ENCODE measurements at regions not wholly inside any gene's neighbourhood (a gene's known extent, or its start where the extent isn't known, plus 50 kb on each side); places are given as distances from the start of the nearest gene placed in this dataset.
"Not testable (repeated sequence)": the region's sequence is repeated elsewhere in the genome, so short reads cannot be mapped to it uniquely, and the experiment has no call there.

DNA sequence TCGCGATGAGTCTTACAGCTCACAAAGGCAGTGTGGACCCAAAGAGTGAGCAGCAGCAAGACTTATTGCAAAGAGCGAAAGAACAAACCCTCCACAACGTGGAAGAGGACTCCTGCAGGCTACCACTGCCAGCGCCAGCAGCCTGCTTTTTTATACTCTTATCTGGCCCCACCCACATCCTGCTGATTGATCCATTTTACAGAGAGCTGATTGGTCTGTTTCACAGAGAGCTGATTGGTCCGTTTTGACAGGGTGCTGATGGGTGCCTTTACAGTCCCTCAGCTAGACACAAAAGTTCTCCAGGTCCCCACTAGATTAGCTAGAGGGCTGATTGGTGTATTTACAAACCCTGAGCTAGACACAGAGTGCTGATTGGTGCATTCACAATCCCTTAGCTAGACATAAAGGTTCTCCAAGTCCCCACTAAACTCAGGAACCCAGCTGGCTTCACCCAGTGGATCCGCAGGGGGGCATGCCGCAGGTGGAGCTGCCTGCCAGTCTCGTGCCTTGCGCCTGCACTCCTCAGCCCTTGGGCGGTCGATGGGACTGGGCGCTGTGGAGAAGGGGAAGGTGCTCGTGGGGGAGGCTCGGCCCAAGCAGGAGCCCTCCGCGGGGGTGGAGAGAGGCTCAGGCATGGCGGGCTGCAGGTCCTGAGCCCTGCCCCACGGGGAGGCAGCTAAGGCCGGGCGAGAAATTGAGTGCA, 75.7 kb downstream of the QDPR start:
- H4K20me1 ChIP-seq (ENCODE audit: insufficient read depth, low read length, poor library complexity, severe bottlenecking); H3K4me1 ChIP-seq (ENCODE audit: insufficient read depth, low read length, poor library complexity, severe bottlenecking); H3K36me3 ChIP-seq (ENCODE audit: insufficient read depth, low read length); H3K9me2 ChIP-seq (replicated peaks; ENCODE audit: low read depth, low read length); H3F3A ChIP-seq (ENCODE audit: low read depth); H3K79me2 ChIP-seq (ENCODE audit: insufficient read depth, low read length); H3K4me2 ChIP-seq (ENCODE audit: low read depth, low read length, poor library complexity, severe bottlenecking); H3K4me3 ChIP-seq (ENCODE audit: low read length, poor library complexity, severe bottlenecking); H3K9ac ChIP-seq (ENCODE audit: low read depth, low read length, poor library complexity, severe bottlenecking); H3K9me3 ChIP-seq (ENCODE audit: insufficient read depth, low read depth, low read length); H3K27me3 ChIP-seq (ENCODE audit: insufficient read depth, low read length, poor library complexity, severe bottlenecking); H2AFZ ChIP-seq (ENCODE audit: low read length): not testable (repeated sequence)

DNA sequence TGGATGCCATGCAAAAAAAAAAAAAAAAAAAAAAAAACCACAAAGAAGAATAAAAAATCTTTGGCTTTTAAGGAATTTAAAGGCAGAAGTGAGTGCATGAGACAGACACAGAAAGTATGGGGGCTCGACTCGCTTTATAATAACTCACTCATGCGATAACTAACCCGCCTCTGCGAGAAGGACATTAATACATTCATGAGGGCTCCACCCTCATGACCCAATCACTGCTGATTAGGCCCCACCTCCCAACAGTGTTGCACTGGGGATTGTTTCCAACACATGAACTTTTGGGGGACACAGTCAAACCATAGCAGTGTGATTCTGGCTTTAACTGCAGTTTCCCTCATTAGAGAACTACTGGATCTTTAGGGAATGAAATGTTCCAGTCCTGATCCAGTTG, 78.1 kb downstream of the QDPR start:
- no peaks in the 10 kb centered on the region for H4K20me1 ChIP-seq (ENCODE audit: insufficient read depth, low read length, poor library complexity, severe bottlenecking)
- no peaks in the 10 kb centered on the region for H3F3A ChIP-seq (ENCODE audit: low read depth)
- no peak overlapping the region for H3K9ac ChIP-seq (ENCODE audit: low read depth, low read length, poor library complexity, severe bottlenecking)
- H3K27me3 ChIP-seq (ENCODE audit: insufficient read depth, low read length, poor library complexity, severe bottlenecking): no peaks in the 10 kb centered on the region
- H3K9me2 ChIP-seq (replicated peaks; ENCODE audit: low read depth, low read length): no peaks in the 10 kb centered on the region
- H3K9me3 ChIP-seq (ENCODE audit: insufficient read depth, low read depth, low read length): no peaks in the 10 kb centered on the region
- H3K36me3 ChIP-seq (ENCODE audit: insufficient read depth, low read length): no peaks in the 10 kb centered on the region
- no peak overlapping the region for H2AFZ ChIP-seq (ENCODE audit: low read length)
- H3K79me2 ChIP-seq (ENCODE audit: insufficient read depth, low read length): no peaks in the 10 kb centered on the region
- no peak overlapping the region for H3K4me2 ChIP-seq (ENCODE audit: low read depth, low read length, poor library complexity, severe bottlenecking)
- TF ChIP-seq, protein P1, sequence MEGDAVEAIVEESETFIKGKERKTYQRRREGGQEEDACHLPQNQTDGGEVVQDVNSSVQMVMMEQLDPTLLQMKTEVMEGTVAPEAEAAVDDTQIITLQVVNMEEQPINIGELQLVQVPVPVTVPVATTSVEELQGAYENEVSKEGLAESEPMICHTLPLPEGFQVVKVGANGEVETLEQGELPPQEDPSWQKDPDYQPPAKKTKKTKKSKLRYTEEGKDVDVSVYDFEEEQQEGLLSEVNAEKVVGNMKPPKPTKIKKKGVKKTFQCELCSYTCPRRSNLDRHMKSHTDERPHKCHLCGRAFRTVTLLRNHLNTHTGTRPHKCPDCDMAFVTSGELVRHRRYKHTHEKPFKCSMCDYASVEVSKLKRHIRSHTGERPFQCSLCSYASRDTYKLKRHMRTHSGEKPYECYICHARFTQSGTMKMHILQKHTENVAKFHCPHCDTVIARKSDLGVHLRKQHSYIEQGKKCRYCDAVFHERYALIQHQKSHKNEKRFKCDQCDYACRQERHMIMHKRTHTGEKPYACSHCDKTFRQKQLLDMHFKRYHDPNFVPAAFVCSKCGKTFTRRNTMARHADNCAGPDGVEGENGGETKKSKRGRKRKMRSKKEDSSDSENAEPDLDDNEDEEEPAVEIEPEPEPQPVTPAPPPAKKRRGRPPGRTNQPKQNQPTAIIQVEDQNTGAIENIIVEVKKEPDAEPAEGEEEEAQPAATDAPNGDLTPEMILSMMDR (conservative IDR thresholded peaks at IDR 0.05; ENCODE audit: low read length): no peak
- TF ChIP-seq EZH2phosphoT487 (IDR thresholded peaks at IDR 0.05; ENCODE audit: borderline replicate concordance): no peak
- H3K4me3 ChIP-seq (ENCODE audit: low read length, poor library complexity, severe bottlenecking): no peak overlapping the region
- H3K4me1 ChIP-seq (ENCODE audit: insufficient read depth, low read length, poor library complexity, severe bottlenecking): no peaks in the 10 kb centered on the region

DNA sequence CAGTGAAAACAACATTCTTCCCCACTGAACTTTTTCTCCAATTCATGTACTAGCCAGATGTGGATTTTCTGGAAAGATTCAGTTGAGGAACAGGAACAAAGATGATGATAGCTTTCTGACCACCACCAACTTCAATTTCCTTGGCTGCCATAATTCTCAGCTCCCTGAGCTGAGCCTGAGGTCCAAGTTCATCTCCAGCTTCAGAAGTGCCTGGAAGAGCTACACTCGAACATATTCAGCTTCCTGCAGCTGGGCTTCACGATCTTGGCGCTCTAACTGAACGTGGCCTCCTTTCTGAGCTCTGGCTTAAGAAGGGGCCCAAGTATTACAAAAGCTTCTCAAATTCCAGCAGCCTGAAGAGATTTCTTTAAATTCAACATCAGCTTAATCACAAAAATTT, 83.9 kb downstream of the QDPR start:
- H3K79me2 ChIP-seq (ENCODE audit: insufficient read depth, low read length): no peaks in the 10 kb centered on the region
- H3K4me1 ChIP-seq (ENCODE audit: insufficient read depth, low read length, poor library complexity, severe bottlenecking): no peaks in the 10 kb centered on the region
- no peaks in the 10 kb centered on the region for H4K20me1 ChIP-seq (ENCODE audit: insufficient read depth, low read length, poor library complexity, severe bottlenecking)
- no peak overlapping the region for H3K9ac ChIP-seq (ENCODE audit: low read depth, low read length, poor library complexity, severe bottlenecking)
- H3F3A ChIP-seq (ENCODE audit: low read depth): no peaks in the 10 kb centered on the region
- H2AFZ ChIP-seq (ENCODE audit: low read length): no peak overlapping the region
- H3K27me3 ChIP-seq (ENCODE audit: insufficient read depth, low read length, poor library complexity, severe bottlenecking): no peaks in the 10 kb centered on the region
- H3K4me2 ChIP-seq (ENCODE audit: low read depth, low read length, poor library complexity, severe bottlenecking): no peak overlapping the region
- no peaks in the 10 kb centered on the region for H3K9me3 ChIP-seq (ENCODE audit: insufficient read depth, low read depth, low read length)
- H3K36me3 ChIP-seq (ENCODE audit: insufficient read depth, low read length): no peaks in the 10 kb centered on the region
- TF ChIP-seq, protein P1 (conservative IDR thresholded peaks at IDR 0.05; ENCODE audit: low read length): no peak
- no peak for TF ChIP-seq EZH2phosphoT487 (IDR thresholded peaks at IDR 0.05; ENCODE audit: borderline replicate concordance)
- no peaks in the 10 kb centered on the region for H3K9me2 ChIP-seq (replicated peaks; ENCODE audit: low read depth, low read length)
- H3K4me3 ChIP-seq (ENCODE audit: low read length, poor library complexity, severe bottlenecking): no peak overlapping the region

DNA sequence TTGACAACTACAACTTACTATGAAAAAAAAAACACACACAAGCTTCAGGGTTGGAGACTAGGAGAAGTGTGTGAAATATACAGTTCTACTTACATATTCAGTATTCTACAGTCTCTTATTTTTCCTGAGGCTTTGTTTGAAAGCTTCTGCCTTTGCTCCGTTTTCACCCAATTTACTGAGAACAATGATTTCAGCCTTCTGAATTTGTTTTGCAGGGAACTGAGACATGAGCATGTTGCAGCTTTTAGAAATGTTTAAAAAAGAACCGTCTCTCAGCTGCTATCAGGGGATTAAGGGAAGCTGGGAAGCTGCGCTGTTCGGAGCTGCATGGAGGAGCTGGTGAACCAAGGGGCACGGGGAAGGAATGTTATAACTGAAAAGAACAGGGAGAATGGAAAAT, 85.7 kb downstream of the QDPR start:
- H2AFZ ChIP-seq (ENCODE audit: low read length): no peak overlapping the region
- no peaks in the 10 kb centered on the region for H3K36me3 ChIP-seq (ENCODE audit: insufficient read depth, low read length)
- no peak overlapping the region for H3K9ac ChIP-seq (ENCODE audit: low read depth, low read length, poor library complexity, severe bottlenecking)
- TF ChIP-seq, protein P1 (conservative IDR thresholded peaks at IDR 0.05; ENCODE audit: low read length): no peak
- TF ChIP-seq EZH2phosphoT487 (IDR thresholded peaks at IDR 0.05; ENCODE audit: borderline replicate concordance): no peak
- H3K4me3 ChIP-seq (ENCODE audit: low read length, poor library complexity, severe bottlenecking): no peak overlapping the region
- no peak overlapping the region for H3K4me2 ChIP-seq (ENCODE audit: low read depth, low read length, poor library complexity, severe bottlenecking)
- no peaks in the 10 kb centered on the region for H3K4me1 ChIP-seq (ENCODE audit: insufficient read depth, low read length, poor library complexity, severe bottlenecking)
- H3K9me3 ChIP-seq (ENCODE audit: insufficient read depth, low read depth, low read length): no peaks in the 10 kb centered on the region
- no peaks in the 10 kb centered on the region for H3K79me2 ChIP-seq (ENCODE audit: insufficient read depth, low read length)
- no peaks in the 10 kb centered on the region for H3K27me3 ChIP-seq (ENCODE audit: insufficient read depth, low read length, poor library complexity, severe bottlenecking)
- H3K9me2 ChIP-seq (replicated peaks; ENCODE audit: low read depth, low read length): no peaks in the 10 kb centered on the region
- no peaks in the 10 kb centered on the region for H3F3A ChIP-seq (ENCODE audit: low read depth)
- no peaks in the 10 kb centered on the region for H4K20me1 ChIP-seq (ENCODE audit: insufficient read depth, low read length, poor library complexity, severe bottlenecking)

All from Loucy (cell line).